HG03432 (cell line): ENCODE measurements at regions not wholly inside any gene's neighbourhood (a gene's known extent, or its start where the extent isn't known, plus 50 kb on each side); places are given as distances from the start of the nearest gene placed in this dataset.
"Not testable (repeated sequence)": the region's sequence is repeated elsewhere in the genome, so short reads cannot be mapped to it uniquely, and the experiment has no call there.

Experiments used
- ATAC-seq: cut with Tn5 transposase; IDR thresholded peaks from one replicate; pipeline ENCODE4 v1.9.1; 2021; ENCODE audit warnings: mild to moderate bottlenecking, moderate library complexity; ENCODE audit not compliant: unreplicated experiment

DNA sequence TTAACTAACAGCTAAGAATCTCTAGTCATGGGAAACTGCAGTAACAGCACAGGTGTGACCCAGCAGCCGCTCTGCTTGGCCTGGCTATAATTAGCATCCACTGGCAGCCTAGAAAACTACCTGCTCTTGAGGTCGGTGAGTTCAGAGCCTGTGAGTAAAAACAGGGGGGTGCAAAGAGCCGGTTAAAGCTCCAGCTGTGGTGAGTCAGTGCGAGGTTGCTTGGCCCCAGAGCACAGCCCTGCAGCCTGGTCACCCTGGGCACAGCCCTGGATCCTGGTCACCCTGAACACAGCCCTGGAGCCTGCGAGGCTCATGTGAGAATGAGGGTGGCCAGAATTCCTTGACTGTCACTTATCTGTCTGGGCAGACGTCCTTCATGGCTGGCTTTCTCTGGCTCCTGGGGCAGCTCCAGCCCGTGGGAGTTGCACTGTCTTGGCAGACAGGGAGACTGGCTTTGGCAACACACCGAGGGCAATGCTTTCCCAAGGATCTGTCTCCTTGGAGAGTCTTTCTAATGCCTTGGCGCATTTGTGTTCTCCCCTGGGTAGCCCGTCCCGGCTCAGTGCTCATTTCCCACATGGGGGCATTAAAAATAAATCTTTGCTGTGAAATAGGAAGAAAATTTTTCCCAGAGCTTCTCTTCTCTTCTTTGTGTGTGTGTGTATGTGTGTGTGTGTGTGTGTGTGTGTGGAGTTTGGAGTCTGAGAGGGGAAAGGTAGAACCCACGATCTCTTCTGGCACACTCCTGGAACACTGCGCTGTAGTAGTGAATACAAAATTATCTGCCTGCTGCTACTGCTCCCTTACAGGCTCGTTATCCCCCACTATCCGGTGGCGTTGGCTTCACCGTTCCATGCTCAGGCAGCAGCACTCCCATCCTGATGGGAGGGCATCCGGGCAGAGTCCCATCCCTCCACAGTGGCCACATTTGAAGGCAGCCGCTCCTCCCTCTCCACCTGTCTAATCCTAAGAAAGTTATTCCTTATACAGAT lies 250.2 kb upstream of the MEX3C start:
- no peak for ATAC-seq

DNA sequence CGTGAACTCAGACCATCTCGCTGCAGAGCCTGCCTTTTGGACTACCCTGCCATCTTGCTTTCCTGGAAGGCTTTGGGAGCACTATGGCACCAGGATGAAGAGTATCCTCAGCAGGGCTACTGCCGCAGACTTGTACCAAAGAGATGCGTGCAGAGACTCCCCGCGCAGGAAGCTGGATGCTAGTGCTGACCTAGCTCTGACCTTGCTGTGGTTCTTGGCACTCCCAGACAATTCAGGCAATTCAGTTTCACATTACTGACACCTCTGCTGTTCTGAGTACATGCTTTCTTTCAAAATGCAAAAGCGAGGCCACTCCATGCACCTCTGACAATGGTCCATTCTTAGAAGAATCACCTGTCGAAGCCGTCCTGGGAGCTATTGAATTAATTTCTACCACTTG lies 251.5 kb upstream of the MEX3C start:
- ATAC-seq: no peak

DNA sequence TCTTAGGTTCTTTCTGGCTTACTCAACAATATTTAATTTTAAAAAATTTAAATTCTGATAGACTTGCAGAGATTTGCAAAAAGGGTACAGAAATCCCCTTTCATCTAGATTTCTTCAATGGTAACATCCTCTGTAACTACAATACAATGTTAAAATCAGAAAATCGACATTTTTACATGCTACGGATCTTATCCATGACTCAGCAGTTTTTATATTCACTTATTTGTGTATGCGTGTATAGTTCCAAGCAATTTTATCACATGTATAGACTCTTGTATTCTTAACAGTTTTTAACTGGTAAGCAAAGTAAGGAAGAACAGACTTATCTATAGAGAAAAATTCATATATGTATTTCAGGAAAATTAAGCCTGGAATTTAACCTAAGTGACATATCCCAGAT lies 256.1 kb upstream of the MEX3C start:
- no peak for ATAC-seq

DNA sequence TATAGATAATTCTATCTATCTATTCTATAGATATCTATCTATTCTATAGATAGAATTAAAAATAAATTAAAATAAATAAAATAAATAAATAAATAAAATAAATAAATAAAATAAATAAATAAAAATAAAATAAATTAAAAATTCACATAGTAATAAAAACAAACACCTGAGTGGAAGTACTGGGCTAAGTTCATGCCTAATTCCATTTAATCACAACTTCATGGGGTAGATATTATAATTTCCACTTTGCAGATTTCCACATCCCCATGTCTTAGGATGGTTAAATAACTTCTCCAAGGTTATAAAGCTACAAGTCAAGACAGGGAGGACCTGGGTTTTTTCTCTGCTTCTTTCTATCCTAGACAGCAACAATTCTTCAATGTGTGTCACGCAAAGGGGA lies 261.4 kb upstream of the MEX3C start:
- no peak for ATAC-seq

DNA sequence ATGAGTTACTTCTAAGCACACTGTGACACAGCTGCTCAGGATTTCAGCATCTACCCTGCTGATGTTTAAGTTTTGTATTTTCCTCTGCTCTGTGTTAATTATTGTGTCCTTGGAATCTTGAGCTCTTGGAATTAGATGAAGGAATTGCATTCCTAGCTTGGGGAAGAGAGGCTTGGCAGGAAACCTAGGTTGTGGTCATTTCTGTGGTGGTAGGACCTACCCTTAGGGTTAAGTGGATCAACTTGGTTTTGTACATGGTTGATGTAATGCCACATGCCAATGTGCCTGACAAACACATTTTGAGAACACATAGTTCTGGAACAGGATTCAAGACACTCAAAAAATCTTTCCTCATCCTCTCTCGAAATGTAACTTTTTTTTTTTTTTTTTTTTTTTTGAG lies 264.5 kb upstream of the MEX3C start:
- ATAC-seq: no peak

- no peak for ATAC-seq
These were observed 266.1 kb upstream of the MEX3C start for GRCh38 chr18:51463483-51464136.

DNA sequence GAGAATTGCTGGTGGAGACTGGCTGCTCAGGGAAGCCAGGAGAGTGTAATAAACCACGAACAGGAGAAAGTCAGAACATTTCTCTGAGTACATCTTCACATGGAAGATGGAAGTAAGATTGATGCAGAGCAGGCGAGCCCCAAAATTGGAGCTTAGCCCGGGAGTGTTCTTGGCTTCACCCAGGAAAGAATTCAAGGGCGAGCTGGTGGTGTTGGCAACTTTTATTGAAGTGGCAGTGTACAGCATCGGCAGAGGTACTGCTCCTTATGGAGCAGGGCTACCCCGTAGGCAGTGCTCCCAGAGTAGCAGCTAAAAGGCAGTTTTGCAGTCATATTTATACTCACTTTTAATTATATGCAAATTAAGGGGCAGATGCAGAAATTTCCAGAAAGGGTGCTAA lies 281.4 kb upstream of the MEX3C start:
- no peak for ATAC-seq

DNA sequence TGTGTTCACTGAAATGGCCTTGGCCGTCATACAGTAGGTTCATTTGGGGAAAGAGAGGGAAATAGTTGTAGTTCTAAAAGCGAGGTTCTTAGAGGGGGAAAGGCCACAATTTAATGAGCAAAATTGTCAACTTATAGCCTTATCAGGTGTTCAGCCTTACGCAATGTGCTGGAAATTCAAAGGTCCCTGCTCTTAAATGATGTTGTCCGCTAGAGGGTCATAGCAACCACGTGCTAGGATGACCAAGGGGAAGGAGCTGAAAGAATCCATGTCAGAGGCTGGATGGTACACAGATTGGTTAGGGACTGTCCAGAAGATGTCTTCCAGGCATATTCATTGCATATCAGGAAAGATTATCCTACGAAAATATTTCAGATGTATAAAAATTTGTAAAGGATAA lies 282.3 kb upstream of the MEX3C start:
- ATAC-seq: no peak

DNA sequence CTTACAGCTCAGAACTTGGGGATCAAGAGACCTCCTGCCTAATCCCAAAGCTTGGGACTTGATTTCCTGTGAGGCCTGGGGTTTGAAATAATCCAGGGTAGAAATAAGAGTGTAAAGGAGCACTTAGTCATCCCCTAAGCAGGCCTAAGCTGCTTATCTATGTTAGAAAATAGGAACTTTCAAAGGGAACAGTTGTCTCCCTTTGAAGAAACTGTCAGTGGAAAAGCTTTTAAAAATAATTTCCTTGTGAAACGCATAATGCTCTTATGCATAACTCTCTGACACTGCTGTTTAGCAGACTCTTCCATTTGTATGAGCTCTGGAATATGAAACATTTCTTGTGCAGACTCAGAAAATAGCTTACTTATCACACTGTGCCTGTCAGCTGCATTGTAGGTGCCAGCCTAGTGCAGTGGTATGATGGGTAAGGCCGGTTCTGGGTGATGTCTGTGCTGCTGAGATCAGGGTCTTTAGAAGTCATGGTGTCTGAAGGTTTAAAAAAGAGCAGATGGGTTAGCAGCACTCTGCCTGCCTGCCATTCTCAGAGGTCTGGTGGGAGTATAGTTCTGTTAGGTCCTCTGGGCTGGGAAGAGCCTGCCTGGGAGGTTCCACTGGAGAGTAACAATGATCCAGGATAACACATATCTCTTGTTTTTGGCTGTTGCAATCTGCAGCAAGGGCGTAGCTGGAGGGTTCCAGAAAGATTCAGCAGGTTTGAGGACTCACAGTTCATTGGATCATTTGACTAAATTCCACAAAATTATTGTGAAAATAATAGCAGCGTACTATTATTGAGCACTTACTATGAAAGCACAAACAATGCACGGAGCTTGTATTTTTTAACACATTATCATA lies 283.2 kb upstream of the MEX3C start:
- ATAC-seq: no peak

DNA sequence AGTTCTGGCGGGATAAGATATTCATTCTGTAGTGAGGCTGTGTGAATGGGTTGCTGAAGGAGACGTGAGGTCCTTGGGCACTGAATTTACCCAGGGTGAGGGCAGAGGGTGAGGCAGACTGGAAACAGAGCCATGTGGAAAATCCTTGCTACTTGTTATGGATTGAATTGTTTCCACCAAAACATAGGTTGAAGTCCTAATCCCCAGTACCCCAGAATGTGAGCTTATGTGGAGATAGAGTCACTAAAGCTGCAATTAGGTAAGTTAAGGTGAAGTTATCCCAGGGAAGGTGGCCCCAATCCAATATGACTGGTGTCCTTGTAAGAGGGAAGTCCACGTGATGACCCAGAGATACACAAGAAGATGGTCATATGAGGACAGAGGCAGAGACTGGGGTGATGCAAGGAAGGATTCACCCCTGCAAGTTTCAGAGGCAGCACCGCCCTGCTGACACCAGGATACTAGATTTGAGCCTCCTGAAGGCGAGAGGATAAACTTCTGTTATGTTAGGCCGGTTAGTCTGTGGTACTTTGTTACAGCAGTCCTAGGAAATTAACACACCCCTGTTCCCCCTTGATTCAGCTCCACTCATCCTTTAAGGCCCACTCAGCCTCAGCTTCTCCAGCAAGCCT lies 289.4 kb upstream of the MEX3C start:
- ATAC-seq: no peak

DNA sequence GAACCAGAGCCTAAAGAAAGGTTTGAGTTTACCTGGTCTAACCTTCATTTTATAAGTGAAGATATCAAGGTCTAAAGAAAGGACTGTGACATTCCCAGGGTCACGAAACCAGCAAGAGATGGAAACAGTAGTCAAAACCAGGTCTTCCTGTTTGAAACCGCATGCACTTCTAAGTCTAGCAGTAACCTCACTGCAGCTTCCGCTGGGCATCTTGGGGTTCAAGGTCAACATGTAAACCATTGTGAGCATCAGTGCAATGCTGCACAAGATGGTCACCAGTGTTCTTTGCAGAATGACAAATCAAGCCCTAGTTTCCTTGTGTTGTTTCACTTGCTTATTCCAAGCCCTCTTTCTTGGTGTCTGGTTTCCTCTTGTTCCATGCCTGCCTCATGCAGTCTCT lies 292.9 kb upstream of the MEX3C start:
- ATAC-seq: no peak

DNA sequence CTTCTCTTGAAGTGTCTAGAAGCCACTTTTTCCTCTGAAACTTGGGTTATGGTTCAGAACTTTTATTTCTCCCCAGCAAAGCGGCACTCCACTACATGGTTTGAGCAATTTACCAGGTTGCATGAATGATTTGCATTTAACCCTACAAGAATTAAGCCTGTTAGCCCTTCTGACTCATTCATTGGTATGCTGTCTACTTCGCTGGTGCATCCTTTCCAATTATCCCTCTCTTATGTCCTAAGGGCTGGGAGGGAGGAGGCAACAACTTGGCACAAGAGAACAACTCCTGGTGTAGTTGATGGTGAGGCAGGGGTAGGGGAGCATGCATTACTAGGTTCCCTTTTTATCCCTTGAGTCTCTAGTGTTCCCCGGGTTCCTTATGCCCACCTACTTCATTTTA lies 293.4 kb upstream of the MEX3C start:
- no peak for ATAC-seq

DNA sequence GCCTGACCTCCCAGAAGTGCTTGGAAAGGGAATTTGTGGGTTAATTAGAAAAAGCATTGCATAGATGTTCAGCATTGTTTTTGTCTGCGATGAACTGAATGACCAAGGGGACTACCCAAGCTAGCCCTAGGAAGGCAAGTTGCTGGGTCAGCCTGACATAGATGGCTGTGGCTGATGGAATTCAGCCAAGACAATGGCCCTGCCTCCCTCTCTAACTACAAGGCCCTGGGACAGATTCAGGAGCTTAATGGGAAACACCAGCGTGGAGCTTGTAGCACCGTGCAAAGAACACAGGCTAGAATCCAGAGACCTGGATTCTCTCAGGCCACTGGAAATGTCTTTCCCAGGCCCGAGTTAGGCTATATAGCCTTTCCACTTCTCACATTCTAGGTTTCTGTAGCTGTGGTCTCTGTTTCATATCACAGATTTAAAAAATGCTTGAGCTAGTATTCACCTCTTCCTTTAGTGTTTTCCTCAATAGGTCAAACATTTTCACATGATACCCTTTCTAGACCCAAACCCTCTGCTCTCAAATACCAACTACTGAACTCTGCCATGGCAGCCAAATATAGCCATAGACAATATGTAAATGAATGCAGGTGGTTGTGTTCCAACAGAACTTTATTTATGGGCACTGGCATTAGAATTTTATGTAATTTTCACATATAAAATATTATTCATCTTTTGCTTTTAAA lies 294.3 kb upstream of the MEX3C start:
- ATAC-seq: no peak

GRCh38 chr18:51498085-51498855 lies 300.8 kb upstream of the MEX3C start:
- no peak for ATAC-seq

DNA sequence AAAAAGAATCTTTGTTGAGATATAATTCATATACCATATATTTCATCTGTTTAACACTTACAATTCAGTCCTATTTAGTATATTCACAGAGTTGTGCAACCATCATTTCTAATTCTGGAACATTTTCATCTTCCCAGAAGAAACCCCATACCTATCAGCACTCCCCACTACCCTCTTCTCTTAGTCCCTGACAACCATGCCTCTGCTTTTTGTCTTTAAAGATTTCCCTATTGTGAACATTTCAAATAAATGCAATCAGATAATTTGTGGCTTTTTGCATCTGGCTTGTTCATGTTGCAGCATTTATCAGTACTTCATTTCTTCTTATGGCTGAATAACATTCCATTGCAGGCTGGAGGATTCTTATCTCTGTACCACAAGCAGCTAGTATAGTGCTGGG lies 305.9 kb upstream of the MEX3C start:
- ATAC-seq: no peak

DNA sequence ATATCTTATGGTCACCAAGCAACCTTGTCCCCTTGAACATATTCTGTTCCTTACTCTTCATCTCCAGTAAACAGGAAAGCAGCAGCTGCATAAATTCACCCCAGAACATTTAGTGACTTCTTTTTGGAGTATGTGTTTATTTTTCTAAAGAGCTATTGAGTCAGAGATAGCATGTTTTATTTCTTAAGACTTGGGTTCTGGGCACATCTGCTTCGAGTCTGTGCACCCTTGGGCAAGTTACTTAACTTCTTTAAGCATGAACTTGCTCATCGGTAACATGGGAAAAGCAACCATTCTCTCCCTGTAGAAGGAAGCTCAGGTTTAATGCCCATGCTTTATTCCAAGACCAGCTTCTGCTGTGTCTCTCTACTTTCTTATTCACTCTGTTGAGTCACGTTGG lies 309.3 kb upstream of the MEX3C start:
- no peak for ATAC-seq

DNA sequence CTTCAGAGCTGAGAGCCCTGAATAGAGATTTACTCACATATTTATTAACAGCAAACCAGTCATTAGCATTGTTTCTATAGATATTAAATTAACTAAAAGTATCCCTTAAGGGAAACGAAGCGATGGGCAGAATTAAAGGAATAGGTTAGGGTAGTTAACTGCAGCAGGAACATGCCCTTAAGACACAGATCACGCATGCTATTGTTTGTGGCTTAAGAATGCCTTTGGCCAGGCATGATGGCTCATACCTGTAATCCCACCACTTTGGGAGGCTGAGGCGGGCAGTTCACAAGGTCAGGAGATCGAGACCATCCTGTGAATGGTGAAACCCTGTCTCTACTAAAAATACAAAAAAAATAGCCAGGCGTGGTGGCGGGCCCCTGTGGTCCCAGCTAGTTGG lies 310.9 kb upstream of the MEX3C start:
- ATAC-seq: not testable (repeated sequence)

- ATAC-seq: no peak
These were observed 312.5 kb upstream of the MEX3C start for GRCh38 chr18:51510020-51510419.

DNA sequence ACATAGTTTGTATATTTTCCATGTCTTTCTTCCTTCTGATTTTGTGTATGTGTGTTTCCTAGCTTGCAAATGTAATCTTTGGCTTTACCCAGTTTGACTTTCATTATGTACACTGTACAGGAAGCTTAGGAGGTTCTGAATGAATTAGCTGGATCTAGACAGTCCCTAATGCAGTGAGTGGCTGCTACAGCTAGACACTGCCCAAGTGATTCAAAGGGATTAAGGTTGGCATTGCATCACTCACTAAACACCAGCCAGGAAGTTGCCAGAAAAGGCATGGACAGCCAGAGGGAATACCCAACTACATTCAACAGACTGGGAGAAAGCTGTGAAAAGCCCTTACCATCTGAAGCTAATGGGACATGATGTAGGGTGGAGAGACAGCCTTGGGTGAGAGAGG lies 316.0 kb upstream of the MEX3C start:
- ATAC-seq: no peak

- ATAC-seq: no peak
These were observed 316.6 kb upstream of the MEX3C start for GRCh38 chr18:51514128-51514527.
